Omental fat pad (tissue), 3 donors: ENCODE measurements at regions not wholly inside any gene's neighbourhood (a gene's known extent, or its start where the extent isn't known, plus 50 kb on each side); places are given as distances from the start of the nearest gene placed in this dataset.
A peak's percentile ranks its signal among the peaks of the same experiment; 100 is the strongest.
"Not testable (repeated sequence)": the region's sequence is repeated elsewhere in the genome, so short reads cannot be mapped to it uniquely, and the experiment has no call there.

Source experiments
- ATAC-seq: fragments of 150-250 bp; one replicate; pipeline ENCODE4 v1.9.1; 2016; ENCODE audit warnings: mild to moderate bottlenecking, moderate library complexity; ENCODE audit not compliant: low FRiP score
- DNase-seq: peaks from one replicate; pipeline ENCODE4 v3.0.0-alpha.2; 2019; ENCODE audit warnings: low spot score
- TF ChIP-seq, protein P1 (sequence below), 3 donors: fragments of 450-650 bp; IDR thresholded peaks; one replicate each; pipeline ENCODE4 v1.5.1; 2016 to 2017; ENCODE audit warnings: antibody characterized with exemption in 3 of 3, mild to moderate bottlenecking in 3 of 3, moderate library complexity in 2 of 3

GRCh38 chr5:90096415-90097081 lies 313.0 kb downstream of the CETN3 start:
- DNase-seq = peak; percentile 27
- peak; percentile 93 for ATAC-seq
- TF ChIP-seq, protein P1, sequence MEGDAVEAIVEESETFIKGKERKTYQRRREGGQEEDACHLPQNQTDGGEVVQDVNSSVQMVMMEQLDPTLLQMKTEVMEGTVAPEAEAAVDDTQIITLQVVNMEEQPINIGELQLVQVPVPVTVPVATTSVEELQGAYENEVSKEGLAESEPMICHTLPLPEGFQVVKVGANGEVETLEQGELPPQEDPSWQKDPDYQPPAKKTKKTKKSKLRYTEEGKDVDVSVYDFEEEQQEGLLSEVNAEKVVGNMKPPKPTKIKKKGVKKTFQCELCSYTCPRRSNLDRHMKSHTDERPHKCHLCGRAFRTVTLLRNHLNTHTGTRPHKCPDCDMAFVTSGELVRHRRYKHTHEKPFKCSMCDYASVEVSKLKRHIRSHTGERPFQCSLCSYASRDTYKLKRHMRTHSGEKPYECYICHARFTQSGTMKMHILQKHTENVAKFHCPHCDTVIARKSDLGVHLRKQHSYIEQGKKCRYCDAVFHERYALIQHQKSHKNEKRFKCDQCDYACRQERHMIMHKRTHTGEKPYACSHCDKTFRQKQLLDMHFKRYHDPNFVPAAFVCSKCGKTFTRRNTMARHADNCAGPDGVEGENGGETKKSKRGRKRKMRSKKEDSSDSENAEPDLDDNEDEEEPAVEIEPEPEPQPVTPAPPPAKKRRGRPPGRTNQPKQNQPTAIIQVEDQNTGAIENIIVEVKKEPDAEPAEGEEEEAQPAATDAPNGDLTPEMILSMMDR (IDR thresholded peaks at IDR 0.05) = no peak

- ATAC-seq (no peak), DNase-seq (no peak)
- TF ChIP-seq, protein P1 (IDR thresholded peaks at IDR 0.05) = no peak
Measured at GRCh38 chr5:90095292-90096060, 314.1 kb downstream of the CETN3 start.

- ATAC-seq (no peak), DNase-seq (no peak)
- TF ChIP-seq, protein P1 (IDR thresholded peaks at IDR 0.05) = no peak
Measured at GRCh38 chr5:90093751-90094485, 315.6 kb downstream of the CETN3 start.

- ATAC-seq (no peak), DNase-seq (no peak)
- TF ChIP-seq, protein P1 (IDR thresholded peaks at IDR 0.05) = no peak
Measured at GRCh38 chr5:90092734-90093133, 316.8 kb downstream of the CETN3 start.

DNA sequence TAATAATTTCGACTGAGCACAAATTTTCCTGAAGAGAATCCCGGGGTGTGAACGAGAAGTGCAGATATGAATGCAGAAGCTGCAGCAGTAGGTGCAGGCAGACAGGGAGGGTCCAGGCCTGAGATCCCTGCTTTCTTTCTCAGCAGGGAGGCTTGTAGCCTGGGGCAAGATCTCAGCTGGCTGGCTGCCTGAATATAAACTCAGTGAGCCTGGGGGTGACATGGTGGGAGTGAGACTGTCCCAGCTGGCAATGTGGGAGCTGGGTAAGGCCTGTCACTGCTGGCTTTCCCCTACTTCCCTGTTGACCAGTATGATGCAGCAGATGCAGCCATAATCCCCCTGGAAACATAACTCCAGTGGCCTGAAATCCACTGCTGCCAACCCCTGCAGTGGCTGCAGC lies 325.2 kb downstream of the CETN3 start:
- TF ChIP-seq, protein P1 (IDR thresholded peaks at IDR 0.05) = no peak
- ATAC-seq (no peak), DNase-seq (no peak)

DNA sequence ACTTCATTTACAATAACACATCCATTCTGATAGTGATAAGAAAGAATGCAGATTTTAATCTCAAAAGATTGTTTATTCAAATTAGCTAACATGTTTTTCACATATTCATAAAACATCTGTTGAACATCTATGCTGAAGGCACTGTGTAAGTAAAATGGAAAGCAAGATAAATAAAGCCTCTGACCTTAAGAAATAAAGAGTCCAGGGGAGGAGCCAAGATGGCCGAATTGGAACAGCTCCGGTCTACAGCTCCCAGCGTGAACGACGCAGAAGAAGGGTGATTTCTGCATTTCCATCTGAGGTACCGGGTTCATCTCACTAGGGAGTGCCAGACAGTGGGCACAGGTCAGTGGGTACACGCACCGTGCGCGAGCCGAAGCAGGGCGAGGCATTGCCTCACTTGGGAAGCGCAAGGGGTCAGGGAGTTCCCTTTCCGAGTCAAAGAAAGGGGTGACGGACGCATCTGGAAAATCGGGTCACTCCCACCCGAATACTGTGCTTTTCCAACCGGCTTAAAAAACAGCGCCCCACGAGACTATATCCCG lies 336.5 kb downstream of the CETN3 start:
- not testable (repeated sequence) for DNase-seq, ATAC-seq

GRCh38 chr5:90071656-90072055 lies 337.9 kb downstream of the CETN3 start:
- DNase-seq (no peak), ATAC-seq (no peak)
- TF ChIP-seq, protein P1 (IDR thresholded peaks at IDR 0.05) = no peak
